Tibial artery (tissue), 4 donors: ENCODE measurements at regions not wholly inside any gene's neighbourhood (a gene's known extent, or its start where the extent isn't known, plus 50 kb on each side); places are given as distances from the start of the nearest gene placed in this dataset.
"Not testable (repeated sequence)": the region's sequence is repeated elsewhere in the genome, so short reads cannot be mapped to it uniquely, and the experiment has no call there.

Experiments used
- DNase-seq, 2 donors: peaks; one replicate each; pipeline ENCODE4 v3.0.0-alpha.2; 2019
- H3K27ac ChIP-seq, 2 donors: fragments of 200-600 bp; sonication (generic) in 1 of 2; 1 replicate in 1 of 2; 2 replicates in 1 of 2; pipeline ENCODE4 v1.5.1; 2018 to 2019; ENCODE audit warnings: mild to moderate bottlenecking in 1 of 2
- H3K27me3 ChIP-seq, 2 donors: fragments of 200-600 bp; sonication (generic) in 1 of 2; one replicate each; pipeline versions ENCODE4 v1.5.1 to v1.6.0; 2016 to 2019
- H3K36me3 ChIP-seq, 3 donors: fragments of 200-600 bp; sonication (generic) in 2 of 3; one replicate each; pipeline ENCODE4 v1.5.1; 2016 to 2019; ENCODE audit warnings: mild to moderate bottlenecking in 2 of 3
- H3K4me1 ChIP-seq, 4 donors: fragments of 200-600 bp; sonication (generic) in 2 of 4; 1 replicate in 3 of 4; 2 replicates in 1 of 4; pipeline ENCODE4 v1.5.1; 2016 to 2019
- H3K4me3 ChIP-seq, 2 donors: fragments of 200-600 bp; sonication (generic) in 1 of 2; 1 replicate in 1 of 2; 2 replicates in 1 of 2; pipeline ENCODE4 v1.5.1; 2018 to 2019; ENCODE audit warnings: mild to moderate bottlenecking in 2 of 2
- H3K9me3 ChIP-seq, 3 donors: fragments of 200-600 bp; sonication (generic) in 1 of 3; one replicate each; pipeline ENCODE4 v1.5.1; 2016 to 2019
- CTCF ChIP-seq, 2 experiments: fragments of 200-600 bp in 1 of 2; fragments of 450-650 bp in 1 of 2; IDR thresholded peaks; one replicate each; pipeline ENCODE4 v1.5.1; 2017 to 2019; ENCODE audit warnings: antibody characterized with exemption in 2 of 2, mild to moderate bottlenecking in 1 of 2, moderate library complexity in 1 of 2
- intact Hi-C: fragments of 100-400 bp; cut with DNase I; formaldehyde crosslinking; loops from one replicate; pipeline ENCODE4 v1.15.0; 2023; ENCODE audit warnings: low total_unique reads

GRCh38 chr2:39919511-39920306 is 140.7 kb upstream of the THUMPD2 start:
- intact Hi-C loops = no loop called here
- no peaks in the 10 kb centered on the region for H3K9me3 ChIP-seq
- H3K4me1 ChIP-seq = no peaks in the 10 kb centered on the region
- no peak for TF ChIP-seq CTCF (IDR thresholded peaks at IDR 0.05)
- H3K36me3 ChIP-seq = no peaks in the 10 kb centered on the region
- DNase-seq = no peak
- no peak overlapping the region for H3K27ac ChIP-seq
- H3K27me3 ChIP-seq = no peaks in the 10 kb centered on the region
- H3K4me3 ChIP-seq = no peak overlapping the region

GRCh38 chr2:39918886-39919285 is 139.8 kb upstream of the THUMPD2 start:
- Histone ChIP-seq H3K4me1 (peaks cover 0 to 3% (median under 1%) of the 10 kb centered on the region in 4 donors), H3K27ac (no peak overlapping the region), H3K9me3 (no peaks in the 10 kb centered on the region), H3K27me3 (no peaks in the 10 kb centered on the region), H3K36me3 (no peaks in the 10 kb centered on the region), H3K4me3 (no peak overlapping the region)
- DNase-seq = no peak
- TF ChIP-seq CTCF (IDR thresholded peaks at IDR 0.05) = no peak
- intact Hi-C loops = no loop called here

- not testable (repeated sequence) for DNase-seq
Observed at GRCh38 chr2:39917371-39917770, 138.3 kb upstream of the THUMPD2 start.

GRCh38 chr2:39914949-39915348 is 135.9 kb upstream of the THUMPD2 start:
- no peaks in the 10 kb centered on the region for H3K9me3 ChIP-seq
- no peaks in the 10 kb centered on the region for H3K36me3 ChIP-seq
- no peaks in the 10 kb centered on the region for H3K27me3 ChIP-seq
- peaks cover 0 to 4% (median 2%) of the 10 kb centered on the region in 4 donors for H3K4me1 ChIP-seq
- no peak for TF ChIP-seq CTCF (IDR thresholded peaks at IDR 0.05)
- no peak overlapping the region for H3K4me3 ChIP-seq
- no peak overlapping the region for H3K27ac ChIP-seq
- intact Hi-C loops = loop anchor here (5.0 kb wide), 1 partner anchor 642 kb away; no protein-coding TSS in a partner anchor
- no peak for DNase-seq

More at GRCh38 chr2:39917371-39917770, 138.3 kb upstream of the THUMPD2 start:
- H3K4me3 ChIP-seq, H3K36me3 ChIP-seq, H3K27me3 ChIP-seq, H3K27ac ChIP-seq, H3K4me1 ChIP-seq, intact Hi-C loops, H3K9me3 ChIP-seq: not testable (repeated sequence)

- intact Hi-C loops = loop anchor here (5.0 kb wide), 1 partner anchor 643 kb away; no protein-coding TSS in a partner anchor
- H3K4me3 ChIP-seq = no peak overlapping the region
- H3K4me1 ChIP-seq = peaks cover 0 to 4% (median 2%) of the 10 kb centered on the region in 4 donors
- DNase-seq = no peak
- peaks cover 0 to 2% of the 10 kb centered on the region in 2 donors for H3K27me3 ChIP-seq
- H3K9me3 ChIP-seq = no peaks in the 10 kb centered on the region
- TF ChIP-seq CTCF (IDR thresholded peaks at IDR 0.05) = peak; percentile 76 to 83
- H3K36me3 ChIP-seq = no peaks in the 10 kb centered on the region
- no peak overlapping the region for H3K27ac ChIP-seq
Observed at GRCh38 chr2:39913648-39914461, 134.8 kb upstream of the THUMPD2 start.

GRCh38 chr2:39902103-39902502 is 123.0 kb upstream of the THUMPD2 start:
- no peaks in the 10 kb centered on the region for H3K36me3 ChIP-seq
- no peaks in the 10 kb centered on the region for H3K9me3 ChIP-seq
- intact Hi-C loops = no loop called here
- H3K4me3 ChIP-seq = no peak overlapping the region
- no peak for DNase-seq
- no peaks in the 10 kb centered on the region for H3K27me3 ChIP-seq
- no peak overlapping the region for H3K27ac ChIP-seq
- H3K4me1 ChIP-seq = no peaks in the 10 kb centered on the region
- TF ChIP-seq CTCF (IDR thresholded peaks at IDR 0.05) = no peak
